Activated CD8-positive, alpha-beta T cell treated with anti-CD3 and anti-CD28 coated beads for 36 hours (primary cell): ENCODE measurements at regions not wholly inside any gene's neighbourhood (a gene's known extent, or its start where the extent isn't known, plus 50 kb on each side); places are given as distances from the start of the nearest gene placed in this dataset.

Experiments
- ATAC-seq: fragments of 200-7000 bp; cut with Tn5 transposase; one replicate; pipeline ENCODE4 v1.10.0; 2021; ENCODE audit warnings: mild to moderate bottlenecking, moderate library complexity
- CTCF ChIA-PET: fragments of 350-600 bp; sonication (Branson Sonifier 250); formaldehyde crosslinking; loops from one replicate; lab custom pipeline; 2021; ENCODE audit warnings: antibody characterized with exemption; lab: Charles Lee
- POLR2A ChIA-PET: fragments of 350-600 bp; sonication (Branson Sonifier 250); formaldehyde crosslinking; loops from one replicate; lab custom pipeline; 2021; ENCODE audit warnings: antibody characterized with exemption; lab: Charles Lee
- DNase-seq: peaks from one replicate; pipeline ENCODE4 v3.0.0-alpha.2; 2020
- H3K27ac Mint-ChIP-seq: one replicate; pipeline ENCODE4 v1.8.0; 2021; ENCODE audit warnings: mild to moderate bottlenecking, mixed read lengths
- H3K27me3 Mint-ChIP-seq: one replicate; pipeline ENCODE4 v1.8.0; 2021; ENCODE audit warnings: mixed read lengths
- H3K36me3 Mint-ChIP-seq: one replicate; pipeline ENCODE4 v1.8.0; 2021; ENCODE audit warnings: low read depth, mixed read lengths
- H3K4me1 Mint-ChIP-seq: one replicate; pipeline ENCODE4 v1.8.0; 2021; ENCODE audit warnings: low read depth, mixed read lengths
- H3K4me3 Mint-ChIP-seq: one replicate; pipeline ENCODE4 v1.8.0; 2021; ENCODE audit warnings: mild to moderate bottlenecking, moderate library complexity, mixed read lengths
- H3K9me3 Mint-ChIP-seq: one replicate; pipeline ENCODE4 v1.8.0; 2021; ENCODE audit warnings: mixed read lengths
- intact Hi-C: fragments of 100-400 bp; cut with micrococcal nuclease; formaldehyde crosslinking; loops from one replicate; pipeline ENCODE4 v1.10.0; 2022
- TF ChIP-seq, protein P1 (sequence below): fragments of 200-600 bp; IDR thresholded peaks from one replicate; pipeline ENCODE4 v1.8.0; 2022; ENCODE audit warnings: antibody characterized with exemption, mild to moderate bottlenecking

DNA sequence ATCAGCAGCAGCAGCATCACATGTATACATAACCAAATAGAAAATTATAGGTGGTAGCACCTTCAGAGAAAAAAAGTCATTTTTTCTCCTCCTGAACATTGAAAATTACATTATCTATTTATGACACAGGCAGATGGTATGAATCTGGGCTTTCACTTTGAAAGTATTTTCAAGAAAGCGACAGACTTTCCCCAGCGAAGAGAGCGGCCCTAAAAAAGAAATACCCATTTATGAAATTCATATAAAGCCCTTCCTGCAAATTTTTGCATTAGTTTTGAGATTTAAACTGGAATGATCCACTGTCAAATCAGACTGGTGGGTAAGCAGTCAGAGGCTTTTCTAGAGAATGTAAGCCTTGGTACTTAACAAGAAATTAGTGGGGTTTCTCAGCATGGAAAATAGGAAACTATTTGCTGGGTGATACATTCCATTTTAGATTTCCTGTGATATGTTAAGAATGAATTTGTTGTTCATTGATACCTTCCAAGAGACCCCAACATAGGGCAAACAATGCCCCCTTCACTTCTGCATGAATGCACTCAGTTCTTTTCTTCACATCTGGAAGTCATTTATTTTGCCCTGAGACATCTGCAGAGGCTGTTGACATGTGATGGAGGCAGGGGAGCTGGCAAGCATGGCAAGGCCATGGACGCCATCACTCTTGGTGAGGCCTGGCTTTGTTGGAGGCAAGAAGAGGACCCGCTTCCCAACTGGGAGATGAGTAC lies 147.0 kb downstream of the LINC00237 start:
- intact Hi-C loops, result no loop called here
- CTCF ChIA-PET, result no interaction called here
- DNase-seq (no peak), ATAC-seq (no peak)
- POLR2A ChIA-PET, result no interaction called here
- TF ChIP-seq, protein P1, sequence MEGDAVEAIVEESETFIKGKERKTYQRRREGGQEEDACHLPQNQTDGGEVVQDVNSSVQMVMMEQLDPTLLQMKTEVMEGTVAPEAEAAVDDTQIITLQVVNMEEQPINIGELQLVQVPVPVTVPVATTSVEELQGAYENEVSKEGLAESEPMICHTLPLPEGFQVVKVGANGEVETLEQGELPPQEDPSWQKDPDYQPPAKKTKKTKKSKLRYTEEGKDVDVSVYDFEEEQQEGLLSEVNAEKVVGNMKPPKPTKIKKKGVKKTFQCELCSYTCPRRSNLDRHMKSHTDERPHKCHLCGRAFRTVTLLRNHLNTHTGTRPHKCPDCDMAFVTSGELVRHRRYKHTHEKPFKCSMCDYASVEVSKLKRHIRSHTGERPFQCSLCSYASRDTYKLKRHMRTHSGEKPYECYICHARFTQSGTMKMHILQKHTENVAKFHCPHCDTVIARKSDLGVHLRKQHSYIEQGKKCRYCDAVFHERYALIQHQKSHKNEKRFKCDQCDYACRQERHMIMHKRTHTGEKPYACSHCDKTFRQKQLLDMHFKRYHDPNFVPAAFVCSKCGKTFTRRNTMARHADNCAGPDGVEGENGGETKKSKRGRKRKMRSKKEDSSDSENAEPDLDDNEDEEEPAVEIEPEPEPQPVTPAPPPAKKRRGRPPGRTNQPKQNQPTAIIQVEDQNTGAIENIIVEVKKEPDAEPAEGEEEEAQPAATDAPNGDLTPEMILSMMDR, result no peak
- H3K27ac Mint-ChIP-seq, result no peak overlapping the region
- no peaks in the 10 kb centered on the region for H3K9me3 Mint-ChIP-seq
- H3K36me3 Mint-ChIP-seq, result no peaks in the 10 kb centered on the region
- no peaks in the 10 kb centered on the region for H3K4me1 Mint-ChIP-seq
- H3K27me3 Mint-ChIP-seq, result peaks cover 7% of the 10 kb centered on the region
- H3K4me3 Mint-ChIP-seq, result no peak overlapping the region

DNA sequence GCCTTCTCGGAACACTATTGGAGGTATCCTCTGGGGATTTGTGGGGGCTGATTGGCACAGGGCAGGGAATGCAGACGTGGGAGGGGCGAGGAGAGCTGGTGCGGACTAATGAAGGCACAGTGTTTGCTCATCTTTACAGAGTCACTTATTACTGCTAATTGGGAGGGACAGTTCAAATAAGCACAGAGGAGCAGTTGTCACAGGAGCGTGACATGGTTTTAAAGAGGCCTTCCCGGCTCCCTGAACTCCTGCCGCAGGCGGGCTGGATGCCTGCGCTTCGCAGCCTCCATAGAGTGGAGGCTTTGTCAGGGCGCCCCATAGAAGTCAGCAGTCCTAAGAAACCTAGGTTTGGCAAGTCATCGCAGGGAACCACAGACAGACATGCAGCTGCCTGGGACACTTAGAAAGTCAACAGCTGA lies 149.6 kb downstream of the LINC00237 start:
- no peak overlapping the region for H3K27ac Mint-ChIP-seq
- DNase-seq (no peak), ATAC-seq (no peak)
- intact Hi-C loops, result no loop called here
- H3K27me3 Mint-ChIP-seq, result peaks cover 8% of the 10 kb centered on the region
- H3K9me3 Mint-ChIP-seq, result no peaks in the 10 kb centered on the region
- ChIA-PET CTCF (no interaction called here), POLR2A (no interaction called here)
- TF ChIP-seq, protein P1, result no peak
- no peaks in the 10 kb centered on the region for H3K36me3 Mint-ChIP-seq
- no peak overlapping the region for H3K4me3 Mint-ChIP-seq
- H3K4me1 Mint-ChIP-seq, result peaks cover 2% of the 10 kb centered on the region

DNA sequence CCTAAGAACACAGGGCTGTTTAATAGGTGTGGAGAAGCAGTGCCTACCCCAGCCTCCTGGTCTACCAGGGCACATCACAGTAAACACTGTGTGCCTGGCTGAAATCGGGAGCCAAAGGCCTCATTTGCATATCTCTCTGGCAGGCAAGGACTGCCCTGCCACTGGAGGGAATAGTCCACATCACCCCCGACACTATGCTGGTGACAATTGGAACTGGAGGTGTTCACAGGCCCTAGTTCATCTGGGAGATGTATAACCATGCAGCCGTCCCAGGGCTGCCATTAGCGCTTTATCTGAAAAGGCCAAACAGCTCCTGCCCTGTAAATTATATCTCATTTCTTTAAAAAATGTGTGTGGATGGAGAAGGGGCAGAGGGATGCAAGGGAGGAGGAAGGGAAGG lies 150.3 kb downstream of the LINC00237 start:
- ATAC-seq (no peak), DNase-seq (no peak)
- Mint-ChIP-seq H3K9me3 (no peaks in the 10 kb centered on the region), H3K4me3 (no peak overlapping the region), H3K27me3 (peaks cover 8% of the 10 kb centered on the region), H3K4me1 (peaks cover 2% of the 10 kb centered on the region), H3K36me3 (no peaks in the 10 kb centered on the region), H3K27ac (no peak overlapping the region)
- ChIA-PET POLR2A (no interaction called here), CTCF (no interaction called here)
- TF ChIP-seq, protein P1, result no peak
- intact Hi-C loops, result no loop called here

DNA sequence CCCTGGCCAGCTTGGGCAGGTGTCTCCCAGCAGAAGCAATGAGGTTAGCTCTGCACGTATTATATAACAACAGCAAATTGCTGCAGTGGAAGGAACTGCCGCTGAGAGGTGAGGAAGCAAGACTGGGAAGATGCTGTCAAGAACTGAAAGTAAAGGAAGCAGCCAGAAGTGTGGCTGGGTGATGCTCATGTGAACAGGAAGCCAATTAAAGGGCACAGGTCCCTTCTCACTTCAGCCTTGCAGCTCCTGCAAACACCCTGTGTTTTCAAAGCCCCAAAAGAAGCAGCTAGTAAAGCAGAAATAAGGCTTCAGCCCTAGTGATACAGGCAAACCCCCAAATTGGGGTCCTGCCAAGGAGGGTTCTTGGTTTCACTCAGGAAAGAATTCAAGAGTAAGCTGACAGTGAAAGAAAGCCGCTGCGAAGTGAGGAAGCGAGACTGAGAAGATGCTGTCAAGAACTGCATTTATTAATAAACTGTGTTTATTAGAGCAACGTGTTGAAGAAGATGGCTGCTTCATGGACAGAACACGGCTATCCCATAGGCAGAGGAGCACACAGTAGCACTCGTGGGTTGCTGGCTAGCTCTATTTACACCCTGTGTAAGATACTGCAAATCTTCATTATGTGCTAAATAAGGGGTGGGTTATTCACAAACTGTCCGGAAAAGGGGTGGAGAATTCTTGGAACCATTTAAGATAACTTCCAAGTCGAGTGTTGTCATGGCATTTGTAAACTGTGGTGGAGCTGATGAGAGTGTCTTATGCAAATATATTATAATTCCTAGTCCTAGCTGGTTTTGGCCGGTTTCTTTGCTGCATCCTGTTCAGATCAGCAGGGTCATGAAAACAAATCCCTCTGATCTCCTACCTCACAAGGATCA lies 152.2 kb downstream of the LINC00237 start:
- Mint-ChIP-seq H3K4me3 (no peak overlapping the region), H3K27ac (no peak overlapping the region), H3K4me1 (peaks cover 2% of the 10 kb centered on the region), H3K36me3 (no peaks in the 10 kb centered on the region), H3K27me3 (peaks cover 8% of the 10 kb centered on the region), H3K9me3 (no peaks in the 10 kb centered on the region)
- no peak for ATAC-seq
- POLR2A ChIA-PET, result no interaction called here
- CTCF ChIA-PET, result interaction anchor here (1.2 kb wide), 1 partner anchor 29 kb away, joined by 5 read pairs; no protein-coding TSS in a partner anchor
- TF ChIP-seq, protein P1, result no peak
- intact Hi-C loops, result no loop called here
- no peak for DNase-seq

DNA sequence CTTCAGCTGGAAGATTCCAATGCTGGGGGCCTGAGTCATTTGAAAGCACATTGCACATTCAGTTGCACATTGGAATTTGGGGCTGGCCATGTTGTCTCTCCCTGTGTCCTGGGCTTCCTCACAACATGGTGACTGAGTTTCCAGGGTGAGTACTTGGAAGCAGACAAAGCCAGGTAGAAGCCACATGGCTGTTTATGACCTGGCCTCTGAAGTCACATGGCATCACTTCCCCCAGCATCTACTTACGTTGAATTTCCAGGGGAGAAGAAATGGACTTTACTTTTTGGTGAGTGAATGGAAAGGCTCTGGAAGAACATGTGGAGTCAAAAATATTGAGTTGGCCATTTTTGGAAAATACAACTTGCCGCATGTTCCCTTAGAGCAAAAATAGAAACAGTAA lies 155.5 kb downstream of the LINC00237 start:
- Mint-ChIP-seq H3K27me3 (peaks cover 6% of the 10 kb centered on the region), H3K36me3 (no peaks in the 10 kb centered on the region), H3K4me3 (no peak overlapping the region), H3K27ac (no peak overlapping the region), H3K9me3 (no peaks in the 10 kb centered on the region), H3K4me1 (peaks cover 2% of the 10 kb centered on the region)
- no peak for DNase-seq
- no peak for ATAC-seq
- TF ChIP-seq, protein P1, result no peak
- intact Hi-C loops, result no loop called here
- POLR2A ChIA-PET, result no interaction called here
- CTCF ChIA-PET, result no interaction called here
